ENCODE measurements at regions not wholly inside any gene's neighbourhood (a gene's known extent, or its start where the extent isn't known, plus 50 kb on each side); places are given as distances from the start of the nearest gene placed in this dataset.

DNA sequence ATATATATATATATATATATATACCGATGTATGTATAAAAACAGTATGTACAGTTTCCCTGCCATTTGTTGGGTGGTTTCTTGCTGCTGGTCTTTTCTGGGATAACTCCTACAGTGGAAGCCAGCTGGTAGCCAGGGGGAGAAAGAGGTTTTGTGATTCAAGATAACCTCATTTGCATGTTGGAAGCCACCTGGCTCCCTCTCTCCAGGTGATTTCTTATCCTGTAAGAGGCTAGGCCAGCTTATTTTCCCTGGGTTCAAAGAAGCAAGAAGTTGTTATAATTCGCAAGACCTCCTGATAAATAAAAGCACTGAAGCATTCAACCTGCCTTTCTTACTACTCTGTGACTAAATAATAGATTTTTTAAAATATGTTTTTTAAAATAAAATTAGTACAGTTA, 443.3 kb downstream of the VGLL3 start:
- Histone ChIP-seq H4K20me1 (ENCODE audit: insufficient read depth, low read length) (no peaks in the 10 kb centered on the region), H3K9ac (ENCODE audit: low read length) (no peak overlapping the region), H3K9me3 (ENCODE audit: insufficient read depth, low read length) (no peaks in the 10 kb centered on the region), H3K4me2 (ENCODE audit: low read length) (no peak overlapping the region), H3K27me3 (ENCODE audit: low read depth, low read length) (no peaks in the 10 kb centered on the region), H3K27ac (ENCODE audit: low read length) (no peak overlapping the region), H3K4me3 (ENCODE audit: low read length) (no peak overlapping the region), H3K4me1 (ENCODE audit: low read length) (no peaks in the 10 kb centered on the region), H3K36me3 (replicated peaks; ENCODE audit: low read depth, low read length) (no peaks in the 10 kb centered on the region), H2AFZ (ENCODE audit: low read depth, low read length) (no peak overlapping the region), H3K79me2 (ENCODE audit: low read length) (no peaks in the 10 kb centered on the region)
- TF ChIP-seq, protein P1, sequence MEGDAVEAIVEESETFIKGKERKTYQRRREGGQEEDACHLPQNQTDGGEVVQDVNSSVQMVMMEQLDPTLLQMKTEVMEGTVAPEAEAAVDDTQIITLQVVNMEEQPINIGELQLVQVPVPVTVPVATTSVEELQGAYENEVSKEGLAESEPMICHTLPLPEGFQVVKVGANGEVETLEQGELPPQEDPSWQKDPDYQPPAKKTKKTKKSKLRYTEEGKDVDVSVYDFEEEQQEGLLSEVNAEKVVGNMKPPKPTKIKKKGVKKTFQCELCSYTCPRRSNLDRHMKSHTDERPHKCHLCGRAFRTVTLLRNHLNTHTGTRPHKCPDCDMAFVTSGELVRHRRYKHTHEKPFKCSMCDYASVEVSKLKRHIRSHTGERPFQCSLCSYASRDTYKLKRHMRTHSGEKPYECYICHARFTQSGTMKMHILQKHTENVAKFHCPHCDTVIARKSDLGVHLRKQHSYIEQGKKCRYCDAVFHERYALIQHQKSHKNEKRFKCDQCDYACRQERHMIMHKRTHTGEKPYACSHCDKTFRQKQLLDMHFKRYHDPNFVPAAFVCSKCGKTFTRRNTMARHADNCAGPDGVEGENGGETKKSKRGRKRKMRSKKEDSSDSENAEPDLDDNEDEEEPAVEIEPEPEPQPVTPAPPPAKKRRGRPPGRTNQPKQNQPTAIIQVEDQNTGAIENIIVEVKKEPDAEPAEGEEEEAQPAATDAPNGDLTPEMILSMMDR (IDR thresholded peaks at IDR 0.05; ENCODE audit: low read depth, low read length): no peak
- no peak for TF ChIP-seq EZH2phosphoT487 (IDR thresholded peaks at IDR 0.05; ENCODE audit: low read depth)

DNA sequence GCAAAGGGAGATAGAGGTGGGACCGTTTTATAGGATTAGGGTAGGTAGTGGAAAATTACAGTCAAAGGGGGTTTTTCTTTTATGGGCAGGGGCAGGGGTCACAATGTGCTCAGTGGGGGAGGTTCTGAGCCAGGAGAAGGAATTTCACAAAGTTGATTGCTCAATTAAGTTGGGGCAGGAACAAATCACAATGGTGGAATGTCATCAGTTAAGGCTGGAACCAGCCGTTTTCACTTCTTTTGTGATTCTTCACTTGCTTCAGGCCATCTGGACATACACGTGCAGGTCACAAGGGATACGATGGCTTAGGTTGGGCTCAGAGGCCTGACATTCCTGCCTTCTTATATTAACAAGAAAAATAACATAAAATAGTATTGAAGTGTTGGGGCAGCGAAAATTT, 453.8 kb downstream of the VGLL3 start:
- no peaks in the 10 kb centered on the region for H4K20me1 ChIP-seq (ENCODE audit: insufficient read depth, low read length)
- TF ChIP-seq, protein P1 (IDR thresholded peaks at IDR 0.05; ENCODE audit: low read depth, low read length): no peak
- TF ChIP-seq EZH2phosphoT487 (IDR thresholded peaks at IDR 0.05; ENCODE audit: low read depth): no peak
- no peaks in the 10 kb centered on the region for H3K79me2 ChIP-seq (ENCODE audit: low read length)
- no peak overlapping the region for H3K9ac ChIP-seq (ENCODE audit: low read length)
- no peak overlapping the region for H3K4me3 ChIP-seq (ENCODE audit: low read length)
- no peaks in the 10 kb centered on the region for H3K27me3 ChIP-seq (ENCODE audit: low read depth, low read length)
- no peak overlapping the region for H2AFZ ChIP-seq (ENCODE audit: low read depth, low read length)
- no peak overlapping the region for H3K27ac ChIP-seq (ENCODE audit: low read length)
- H3K9me3 ChIP-seq (ENCODE audit: insufficient read depth, low read length): no peaks in the 10 kb centered on the region
- H3K4me2 ChIP-seq (ENCODE audit: low read length): no peak overlapping the region
- H3K36me3 ChIP-seq (replicated peaks; ENCODE audit: low read depth, low read length): no peaks in the 10 kb centered on the region
- H3K4me1 ChIP-seq (ENCODE audit: low read length): no peaks in the 10 kb centered on the region

DNA sequence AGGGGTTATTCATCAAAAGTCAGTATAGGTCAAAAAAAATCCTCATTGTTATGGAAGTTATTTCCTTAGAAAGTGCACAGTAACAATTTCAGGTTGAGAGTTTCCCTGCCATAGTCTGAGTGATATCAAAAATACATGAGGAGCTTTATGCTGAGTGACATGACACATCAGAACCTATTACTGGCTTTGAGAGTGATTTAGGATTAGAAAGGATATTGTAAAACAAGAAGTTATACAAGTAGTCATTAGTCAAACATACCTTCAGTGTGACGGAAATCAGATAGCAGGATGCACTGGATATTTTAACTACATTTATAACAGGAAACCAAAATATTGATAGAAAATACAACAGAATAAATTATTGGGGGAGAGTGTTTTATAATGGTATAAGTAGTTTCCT, 471.1 kb downstream of the VGLL3 start:
- TF ChIP-seq EZH2phosphoT487 (IDR thresholded peaks at IDR 0.05; ENCODE audit: low read depth): no peak
- TF ChIP-seq, protein P1 (IDR thresholded peaks at IDR 0.05; ENCODE audit: low read depth, low read length): no peak

DNA sequence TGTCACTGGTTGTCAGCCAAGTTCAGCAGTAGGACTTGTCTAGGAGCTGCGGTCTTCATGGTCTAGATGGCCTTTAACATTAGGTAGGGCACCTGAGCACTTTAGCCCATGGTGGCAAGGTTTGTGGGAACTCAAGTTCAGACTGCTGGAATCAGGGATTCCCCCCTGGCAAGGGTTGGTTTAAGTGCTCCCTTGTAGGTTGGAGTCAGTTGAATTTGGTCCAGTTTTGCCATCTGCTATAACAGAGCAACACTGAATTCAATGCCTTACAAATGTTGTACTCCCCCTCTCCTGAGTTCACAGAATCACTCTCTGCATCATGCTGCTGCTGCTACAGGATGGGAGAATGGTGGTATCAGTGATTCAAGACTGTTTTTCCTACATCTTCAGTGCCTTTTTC, 509.3 kb downstream of the VGLL3 start:
- H3K4me2 ChIP-seq (ENCODE audit: low read length): no peak overlapping the region
- H3K27ac ChIP-seq (ENCODE audit: low read length): no peak overlapping the region
- no peaks in the 10 kb centered on the region for H3K9me3 ChIP-seq (ENCODE audit: insufficient read depth, low read length)
- no peaks in the 10 kb centered on the region for H4K20me1 ChIP-seq (ENCODE audit: insufficient read depth, low read length)
- H3K9ac ChIP-seq (ENCODE audit: low read length): no peak overlapping the region
- no peak for TF ChIP-seq EZH2phosphoT487 (IDR thresholded peaks at IDR 0.05; ENCODE audit: low read depth)
- TF ChIP-seq, protein P1 (IDR thresholded peaks at IDR 0.05; ENCODE audit: low read depth, low read length): no peak
- H3K4me3 ChIP-seq (ENCODE audit: low read length): no peak overlapping the region
- no peaks in the 10 kb centered on the region for H3K27me3 ChIP-seq (ENCODE audit: low read depth, low read length)
- H2AFZ ChIP-seq (ENCODE audit: low read depth, low read length): no peak overlapping the region
- H3K79me2 ChIP-seq (ENCODE audit: low read length): no peaks in the 10 kb centered on the region
- H3K4me1 ChIP-seq (ENCODE audit: low read length): no peaks in the 10 kb centered on the region
- H3K36me3 ChIP-seq (replicated peaks; ENCODE audit: low read depth, low read length): no peaks in the 10 kb centered on the region

More for the DNA sequence above, 471.1 kb downstream of the VGLL3 start:
- Histone ChIP-seq H3K9me3 (ENCODE audit: insufficient read depth, low read length) (no peaks in the 10 kb centered on the region), H3K36me3 (replicated peaks; ENCODE audit: low read depth, low read length) (no peaks in the 10 kb centered on the region), H3K9ac (ENCODE audit: low read length) (no peak overlapping the region), H3K27ac (ENCODE audit: low read length) (no peak overlapping the region), H2AFZ (ENCODE audit: low read depth, low read length) (no peak overlapping the region), H3K4me1 (ENCODE audit: low read length) (no peaks in the 10 kb centered on the region), H4K20me1 (ENCODE audit: insufficient read depth, low read length) (no peaks in the 10 kb centered on the region), H3K4me3 (ENCODE audit: low read length) (no peak overlapping the region), H3K79me2 (ENCODE audit: low read length) (no peaks in the 10 kb centered on the region), H3K27me3 (ENCODE audit: low read depth, low read length) (no peaks in the 10 kb centered on the region), H3K4me2 (ENCODE audit: low read length) (no peak overlapping the region)
